Smooth muscle cell (in vitro differentiated cells): ENCODE measurements at regions not wholly inside any gene's neighbourhood (a gene's known extent, or its start where the extent isn't known, plus 50 kb on each side); places are given as distances from the start of the nearest gene placed in this dataset.

Experiments used
- DNase-seq: peaks from one replicate; lab custom pipeline; 2025; ENCODE audit not compliant: unreplicated experiment; lab: John Stamatoyannopoulos, UW
- H2AFZ ChIP-seq: fragments of 200-600 bp; sonication (generic); 2 replicates; pipeline ENCODE4 v1.6.0; 2016; ENCODE audit warnings: antibody characterized with exemption, low read depth, mild to moderate bottlenecking
- H3F3A ChIP-seq: fragments of 200-600 bp; sonication (generic); 2 replicates; pipeline ENCODE4 v1.6.0; 2017; ENCODE audit warnings: antibody characterized with exemption, low read depth
- H3K27ac ChIP-seq: fragments of 200-600 bp; sonication (generic); 2 replicates; pipeline ENCODE4 v1.5.1; 2016; ENCODE audit warnings: low read depth, mild to moderate bottlenecking
- H3K27me3 ChIP-seq: fragments of 200-600 bp; sonication (generic); 2 replicates; pipeline ENCODE4 v1.6.1; 2016; ENCODE audit warnings: low read depth, mild to moderate bottlenecking
- H3K36me3 ChIP-seq: fragments of 200-600 bp; sonication (generic); 2 replicates; pipeline ENCODE4 v1.5.1; 2016; ENCODE audit warnings: low read depth
- H3K4me1 ChIP-seq: fragments of 200-600 bp; sonication (generic); 2 replicates; pipeline ENCODE4 v1.5.1; 2016; ENCODE audit warnings: low read depth
- H3K4me2 ChIP-seq: fragments of 200-600 bp; sonication (generic); 2 replicates; pipeline ENCODE4 v1.6.0; 2016; ENCODE audit warnings: mild to moderate bottlenecking
- H3K4me3 ChIP-seq: fragments of 200-600 bp; sonication (generic); 2 replicates; pipeline ENCODE4 v1.5.1; 2016; ENCODE audit warnings: mild to moderate bottlenecking
- H3K79me2 ChIP-seq: fragments of 200-600 bp; sonication (generic); 2 replicates; pipeline ENCODE4 v1.6.0; 2016; ENCODE audit warnings: low read depth, mild to moderate bottlenecking
- H3K9ac ChIP-seq: fragments of 200-600 bp; sonication (generic); 2 replicates; pipeline ENCODE4 v1.6.0; 2016; ENCODE audit warnings: low read depth
- H3K9me3 ChIP-seq: fragments of 200-600 bp; sonication (generic); replicated peaks from 2 replicates; pipeline ENCODE4 v1.5.1; 2016; ENCODE audit warnings: low read depth
- H4K20me1 ChIP-seq: fragments of 200-600 bp; sonication (generic); 2 replicates; pipeline ENCODE4 v1.6.0; 2016; ENCODE audit warnings: low read depth
- CTCF ChIP-seq: fragments of 200-600 bp; sonication (generic); IDR thresholded peaks from 2 replicates; pipeline ENCODE4 v1.5.1; 2017; ENCODE audit warnings: borderline replicate concordance, mild to moderate bottlenecking, antibody characterized with exemption; ENCODE audit not compliant: insufficient read depth, poor library complexity, severe bottlenecking
- WGBS: methylation state at CpG from one replicate; pipeline ENCODE4 v1.1.7; 2016; ENCODE audit warnings: low lambda C conversion rate; 5-methylcytosine and 5-hydroxymethylcytosine counted together

- H3K4me2 ChIP-seq: no peak overlapping the region
- H3K79me2 ChIP-seq: no peaks in the 10 kb centered on the region
- H3K4me1 ChIP-seq: peaks cover 14% of the 10 kb centered on the region
- no peaks in the 10 kb centered on the region for H3F3A ChIP-seq
- H3K4me3 ChIP-seq: no peak overlapping the region
- H3K36me3 ChIP-seq: no peaks in the 10 kb centered on the region
- H4K20me1 ChIP-seq: no peaks in the 10 kb centered on the region
- no peak overlapping the region for H3K9ac ChIP-seq
- no peaks in the 10 kb centered on the region for H3K9me3 ChIP-seq
- WGBS: 53% methylated on average over 5 of the region's 5 CpGs
- TF ChIP-seq CTCF: no peak
- H3K27ac ChIP-seq: no peak overlapping the region
- peaks cover 13% of the 10 kb centered on the region for H3K27me3 ChIP-seq
- no peak for DNase-seq
- no peak overlapping the region for H2AFZ ChIP-seq
Observed at GRCh38 chr5:167570431-167570830, 721.0 kb upstream of the WWC1 start.

- 86% methylated on average over 3 of the region's 3 CpGs for WGBS
- no peaks in the 10 kb centered on the region for H3K9me3 ChIP-seq
- no peaks in the 10 kb centered on the region for H3K79me2 ChIP-seq
- H4K20me1 ChIP-seq: no peaks in the 10 kb centered on the region
- peaks cover 14% of the 10 kb centered on the region for H3K4me1 ChIP-seq
- DNase-seq: no peak
- no peaks in the 10 kb centered on the region for H3K36me3 ChIP-seq
- peaks cover 26% of the 10 kb centered on the region for H3K27me3 ChIP-seq
- H3F3A ChIP-seq: no peaks in the 10 kb centered on the region
- H3K27ac ChIP-seq: no peak overlapping the region
- no peak overlapping the region for H2AFZ ChIP-seq
- no peak overlapping the region for H3K4me2 ChIP-seq
- H3K4me3 ChIP-seq: no peak overlapping the region
- no peak overlapping the region for H3K9ac ChIP-seq
- TF ChIP-seq CTCF: no peak
Observed at GRCh38 chr5:167571824-167572223, 719.6 kb upstream of the WWC1 start.

- peaks cover 14% of the 10 kb centered on the region for H3K4me1 ChIP-seq
Observed at GRCh38 chr5:167573370-167574127, 717.9 kb upstream of the WWC1 start.

More at GRCh38 chr5:167573370-167574127, 717.9 kb upstream of the WWC1 start:
- Histone ChIP-seq H3K9me3 (no peaks in the 10 kb centered on the region), H3K79me2 (no peaks in the 10 kb centered on the region), H3K36me3 (no peaks in the 10 kb centered on the region), H4K20me1 (no peaks in the 10 kb centered on the region), H3K9ac (no peak overlapping the region), H3K27me3 (peaks cover 29% of the 10 kb centered on the region), H3K4me3 (peak overlapping the region; percentile 59), H3K27ac (no peak overlapping the region), H3F3A (no peaks in the 10 kb centered on the region), H3K4me2 (peak overlapping the region; percentile 87), H2AFZ (peak overlapping the region; percentile 83)
- 2% methylated on average over 23 of the region's 23 CpGs for WGBS
- DNase-seq: no peak
- TF ChIP-seq CTCF: no peak
